ENCODE measurements at regions not wholly inside any gene's neighbourhood (a gene's known extent, or its start where the extent isn't known, plus 50 kb on each side); places are given as distances from the start of the nearest gene placed in this dataset.

DNA sequence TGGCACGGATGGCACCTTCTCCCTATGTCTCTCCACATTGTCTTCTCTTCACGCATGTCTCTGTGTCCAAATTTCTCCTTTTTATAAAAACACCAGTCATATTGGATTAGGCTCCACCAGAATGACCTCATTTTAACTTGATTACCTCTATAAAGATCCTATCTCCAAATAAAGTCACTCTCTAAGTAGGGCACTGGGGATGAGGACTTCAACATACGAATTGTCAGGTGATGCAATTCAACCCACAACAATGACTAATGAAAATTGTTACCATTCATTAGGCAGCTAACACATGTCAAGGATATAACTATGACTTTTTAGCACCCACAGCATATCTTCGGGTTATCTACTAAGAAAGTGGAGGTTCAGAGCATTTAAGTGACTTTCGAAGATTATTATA is 55.5 kb upstream of the USP47 start:
- TF ChIP-seq, protein P1, sequence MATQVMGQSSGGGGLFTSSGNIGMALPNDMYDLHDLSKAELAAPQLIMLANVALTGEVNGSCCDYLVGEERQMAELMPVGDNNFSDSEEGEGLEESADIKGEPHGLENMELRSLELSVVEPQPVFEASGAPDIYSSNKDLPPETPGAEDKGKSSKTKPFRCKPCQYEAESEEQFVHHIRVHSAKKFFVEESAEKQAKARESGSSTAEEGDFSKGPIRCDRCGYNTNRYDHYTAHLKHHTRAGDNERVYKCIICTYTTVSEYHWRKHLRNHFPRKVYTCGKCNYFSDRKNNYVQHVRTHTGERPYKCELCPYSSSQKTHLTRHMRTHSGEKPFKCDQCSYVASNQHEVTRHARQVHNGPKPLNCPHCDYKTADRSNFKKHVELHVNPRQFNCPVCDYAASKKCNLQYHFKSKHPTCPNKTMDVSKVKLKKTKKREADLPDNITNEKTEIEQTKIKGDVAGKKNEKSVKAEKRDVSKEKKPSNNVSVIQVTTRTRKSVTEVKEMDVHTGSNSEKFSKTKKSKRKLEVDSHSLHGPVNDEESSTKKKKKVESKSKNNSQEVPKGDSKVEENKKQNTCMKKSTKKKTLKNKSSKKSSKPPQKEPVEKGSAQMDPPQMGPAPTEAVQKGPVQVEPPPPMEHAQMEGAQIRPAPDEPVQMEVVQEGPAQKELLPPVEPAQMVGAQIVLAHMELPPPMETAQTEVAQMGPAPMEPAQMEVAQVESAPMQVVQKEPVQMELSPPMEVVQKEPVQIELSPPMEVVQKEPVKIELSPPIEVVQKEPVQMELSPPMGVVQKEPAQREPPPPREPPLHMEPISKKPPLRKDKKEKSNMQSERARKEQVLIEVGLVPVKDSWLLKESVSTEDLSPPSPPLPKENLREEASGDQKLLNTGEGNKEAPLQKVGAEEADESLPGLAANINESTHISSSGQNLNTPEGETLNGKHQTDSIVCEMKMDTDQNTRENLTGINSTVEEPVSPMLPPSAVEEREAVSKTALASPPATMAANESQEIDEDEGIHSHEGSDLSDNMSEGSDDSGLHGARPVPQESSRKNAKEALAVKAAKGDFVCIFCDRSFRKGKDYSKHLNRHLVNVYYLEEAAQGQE (IDR thresholded peaks at IDR 0.05; ENCODE audit: insufficient read depth in 1 of 2, low read depth in 2 of 2, low read length in 2 of 2), result no peak
- TF ChIP-seq POLR2AphosphoS5 (IDR thresholded peaks at IDR 0.05; ENCODE audit: low read depth, low read length), result no peak
